ENCODE measurements at regions not wholly inside any gene's neighbourhood (a gene's known extent, or its start where the extent isn't known, plus 50 kb on each side); places are given as distances from the start of the nearest gene placed in this dataset.
"Not testable (repeated sequence)": the region's sequence is repeated elsewhere in the genome, so short reads cannot be mapped to it uniquely, and the experiment has no call there.

DNA sequence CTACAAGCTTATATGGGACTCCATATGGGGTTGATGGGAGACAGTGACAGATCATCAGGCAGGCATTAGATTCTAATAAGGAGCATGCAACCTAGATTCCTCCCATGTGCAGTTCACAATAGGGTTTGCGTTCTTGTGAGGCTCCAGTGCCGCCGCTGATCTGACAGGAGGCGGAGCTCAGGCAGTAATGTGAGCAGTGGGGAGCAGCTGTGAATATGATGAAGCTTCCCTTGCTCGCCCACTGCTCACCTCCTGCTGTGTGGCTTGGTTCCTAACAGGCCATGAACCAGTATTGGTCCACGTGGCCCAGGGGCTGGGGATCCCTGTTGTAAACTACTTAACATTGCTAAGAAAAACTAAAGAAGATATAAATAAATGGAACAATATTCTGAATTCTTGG, 378.4 kb downstream of the KCNRG start:
- TF ChIP-seq, protein P1, sequence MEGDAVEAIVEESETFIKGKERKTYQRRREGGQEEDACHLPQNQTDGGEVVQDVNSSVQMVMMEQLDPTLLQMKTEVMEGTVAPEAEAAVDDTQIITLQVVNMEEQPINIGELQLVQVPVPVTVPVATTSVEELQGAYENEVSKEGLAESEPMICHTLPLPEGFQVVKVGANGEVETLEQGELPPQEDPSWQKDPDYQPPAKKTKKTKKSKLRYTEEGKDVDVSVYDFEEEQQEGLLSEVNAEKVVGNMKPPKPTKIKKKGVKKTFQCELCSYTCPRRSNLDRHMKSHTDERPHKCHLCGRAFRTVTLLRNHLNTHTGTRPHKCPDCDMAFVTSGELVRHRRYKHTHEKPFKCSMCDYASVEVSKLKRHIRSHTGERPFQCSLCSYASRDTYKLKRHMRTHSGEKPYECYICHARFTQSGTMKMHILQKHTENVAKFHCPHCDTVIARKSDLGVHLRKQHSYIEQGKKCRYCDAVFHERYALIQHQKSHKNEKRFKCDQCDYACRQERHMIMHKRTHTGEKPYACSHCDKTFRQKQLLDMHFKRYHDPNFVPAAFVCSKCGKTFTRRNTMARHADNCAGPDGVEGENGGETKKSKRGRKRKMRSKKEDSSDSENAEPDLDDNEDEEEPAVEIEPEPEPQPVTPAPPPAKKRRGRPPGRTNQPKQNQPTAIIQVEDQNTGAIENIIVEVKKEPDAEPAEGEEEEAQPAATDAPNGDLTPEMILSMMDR (IDR thresholded peaks at IDR 0.05): no peak
- TF ChIP-seq POLR2A (IDR thresholded peaks at IDR 0.05): no peak
- Histone ChIP-seq H3K4me1 (no peaks in the 10 kb centered on the region), H3K4me3 (no peak overlapping the region), H3K27ac (no peak overlapping the region), H3K9me3 (no peaks in the 10 kb centered on the region), H3K27me3 (no peaks in the 10 kb centered on the region), H3K36me3 (replicated peaks in 1 of 2; ENCODE audit: insufficient read depth in 1 of 2, low read depth in 2 of 2) (no peaks in the 10 kb centered on the region)
- DNase-seq (no peak), ATAC-seq (no peak)
- WGBS, 2 donors: 53 to 61% methylated on average over 6 of the region's 6 CpGs
- intact Hi-C loops (cut with DNase I): no loop called here

DNA sequence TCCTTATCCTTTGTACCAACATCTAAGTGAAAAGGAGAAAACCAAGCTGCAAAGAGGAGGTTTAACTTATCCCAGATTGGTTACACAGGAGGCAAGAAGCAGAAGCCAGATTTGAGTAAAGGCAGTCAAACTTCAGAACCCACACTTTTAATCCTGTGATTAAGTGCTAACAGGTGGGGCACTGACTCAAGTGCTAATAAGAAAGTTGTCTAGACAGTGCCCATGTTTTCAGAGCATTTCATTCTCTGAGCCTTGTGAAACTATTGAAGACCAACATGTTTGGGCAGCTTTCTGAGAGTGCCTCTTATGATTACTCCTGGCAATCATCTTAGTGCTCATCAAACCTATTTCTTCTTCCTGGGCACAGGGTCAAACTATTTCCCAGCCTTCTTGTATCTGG, 380.8 kb downstream of the KCNRG start:
- H3K4me1 ChIP-seq: no peaks in the 10 kb centered on the region
- H3K36me3 ChIP-seq (replicated peaks in 1 of 2; ENCODE audit: insufficient read depth in 1 of 2, low read depth in 2 of 2): no peaks in the 10 kb centered on the region
- DNase-seq (no peak), ATAC-seq (no peak)
- H3K9me3 ChIP-seq: no peaks in the 10 kb centered on the region
- intact Hi-C loops (cut with DNase I): no loop called here
- H3K4me3 ChIP-seq: no peak overlapping the region
- H3K27ac ChIP-seq: no peak overlapping the region
- H3K27me3 ChIP-seq: no peaks in the 10 kb centered on the region
- TF ChIP-seq POLR2A (IDR thresholded peaks at IDR 0.05): no peak
- TF ChIP-seq, protein P1 (IDR thresholded peaks at IDR 0.05): no peak

DNA sequence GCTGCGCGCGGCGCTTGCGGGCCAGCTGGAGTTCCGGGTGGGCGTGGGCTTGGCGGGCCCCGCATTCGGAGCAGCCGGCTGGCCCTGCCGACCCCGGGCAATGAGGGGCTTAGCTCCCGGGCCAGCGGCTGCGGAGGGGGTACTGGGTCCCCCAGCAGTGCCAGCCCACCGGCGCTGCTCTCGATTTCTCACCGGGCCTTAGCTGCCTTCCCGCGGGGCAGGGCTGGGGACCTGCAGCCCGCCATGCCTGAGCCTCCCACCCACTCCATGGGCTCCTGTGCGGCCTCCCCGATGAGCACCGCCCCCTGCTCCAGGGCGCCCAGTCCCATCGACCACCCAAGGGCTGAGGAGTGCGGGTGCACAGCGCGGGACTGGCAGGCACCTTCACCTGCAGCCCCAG, 381.4 kb downstream of the KCNRG start:
- H3K27me3 ChIP-seq; H3K36me3 ChIP-seq (replicated peaks in 1 of 2; ENCODE audit: insufficient read depth in 1 of 2, low read depth in 2 of 2); H3K9me3 ChIP-seq; ATAC-seq; DNase-seq; H3K27ac ChIP-seq; H3K4me3 ChIP-seq; intact Hi-C loops (cut with DNase I); H3K4me1 ChIP-seq: not testable (repeated sequence)
- 97% methylated on average over 6 to 20 of the region's 31 CpGs for WGBS, 2 donors

DNA sequence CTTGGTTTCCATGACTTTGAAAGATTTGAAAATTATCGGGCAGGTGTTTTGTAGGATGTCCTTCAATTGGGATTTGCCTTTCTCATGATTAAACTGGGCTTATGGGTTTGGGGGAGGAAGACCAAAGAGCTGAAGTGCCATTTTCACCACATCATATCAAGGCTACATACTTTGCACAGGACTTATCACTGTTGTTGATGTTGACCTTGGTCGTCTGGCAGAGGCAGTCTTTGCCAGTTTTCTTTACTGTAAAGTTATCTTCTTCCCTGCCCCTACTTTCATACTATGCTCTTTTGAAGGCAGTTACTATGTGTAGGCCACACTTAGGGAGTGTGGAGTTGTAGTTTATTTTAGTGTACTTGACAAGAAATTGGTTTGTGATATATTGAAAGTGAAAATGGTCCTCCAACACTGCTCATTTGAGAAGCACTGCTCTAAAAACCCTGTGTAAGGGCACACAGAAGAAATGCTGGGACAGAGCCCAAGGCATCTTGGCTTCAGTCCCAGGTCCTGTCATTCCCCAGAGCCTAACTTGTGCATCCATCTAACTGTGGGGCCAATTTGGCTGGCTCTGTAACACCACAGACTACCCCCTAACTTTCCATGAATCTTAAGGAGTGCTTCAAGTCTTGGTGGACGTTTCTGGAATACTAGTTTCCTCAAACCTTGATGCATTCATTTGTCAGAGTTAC, 384.9 kb downstream of the KCNRG start:
- Histone ChIP-seq H3K27ac (no peak overlapping the region), H3K27me3 (no peaks in the 10 kb centered on the region), H3K4me1 (no peaks in the 10 kb centered on the region), H3K9me3 (no peaks in the 10 kb centered on the region), H3K4me3 (no peak overlapping the region), H3K36me3 (replicated peaks in 1 of 2; ENCODE audit: insufficient read depth in 1 of 2, low read depth in 2 of 2) (no peaks in the 10 kb centered on the region)
- peak in 3 of 4 donors; percentile 17 to 47 (median 42) for DNase-seq
- intact Hi-C loops (cut with DNase I): no loop called here
- no peak for ATAC-seq
- WGBS, 2 donors: 36 to 38% methylated on average over 3 of the region's 3 CpGs
- TF ChIP-seq, protein P1 (IDR thresholded peaks at IDR 0.05): no peak
- TF ChIP-seq POLR2A (IDR thresholded peaks at IDR 0.05): no peak

DNA sequence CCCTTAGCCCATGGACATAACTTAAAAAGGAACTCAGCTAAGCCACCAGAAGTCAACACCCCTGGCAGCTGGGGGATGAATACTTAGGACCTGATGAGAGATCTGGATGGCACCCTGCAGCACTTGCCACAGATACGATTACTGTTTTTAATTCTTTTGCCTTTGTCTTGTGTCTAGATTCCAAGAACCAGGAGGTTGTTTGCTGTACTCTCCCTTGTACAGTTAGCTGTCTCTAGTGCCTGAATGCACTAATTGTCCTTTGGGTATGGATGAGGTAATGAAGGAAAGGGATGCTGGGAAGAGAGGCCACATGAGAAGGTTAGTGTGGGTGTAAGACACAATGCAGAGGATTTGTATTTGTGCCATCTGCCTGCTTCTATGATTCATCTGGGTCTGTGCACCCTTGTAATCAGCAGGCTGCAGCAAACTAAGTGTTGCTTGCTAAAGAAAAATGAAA, 385.8 kb downstream of the KCNRG start:
- no peak for TF ChIP-seq POLR2A (IDR thresholded peaks at IDR 0.05)
- TF ChIP-seq, protein P1 (IDR thresholded peaks at IDR 0.05): no peak
- DNase-seq (no peak), ATAC-seq (no peak)
- Histone ChIP-seq H3K9me3 (no peaks in the 10 kb centered on the region), H3K27me3 (no peaks in the 10 kb centered on the region), H3K4me3 (no peak overlapping the region), H3K36me3 (replicated peaks in 1 of 2; ENCODE audit: insufficient read depth in 1 of 2, low read depth in 2 of 2) (no peaks in the 10 kb centered on the region), H3K27ac (no peak overlapping the region), H3K4me1 (no peaks in the 10 kb centered on the region)
- intact Hi-C loops (cut with DNase I): no loop called here
- 69 to 77% methylated on average over 1 of the region's 1 CpG for WGBS, 2 donors

All from body of pancreas (tissue), 4 donors.